ENCODE measurements at regions not wholly inside any gene's neighbourhood (a gene's known extent, or its start where the extent isn't known, plus 50 kb on each side); places are given as distances from the start of the nearest gene placed in this dataset.
"Not testable (repeated sequence)": the region's sequence is repeated elsewhere in the genome, so short reads cannot be mapped to it uniquely, and the experiment has no call there.

DNA sequence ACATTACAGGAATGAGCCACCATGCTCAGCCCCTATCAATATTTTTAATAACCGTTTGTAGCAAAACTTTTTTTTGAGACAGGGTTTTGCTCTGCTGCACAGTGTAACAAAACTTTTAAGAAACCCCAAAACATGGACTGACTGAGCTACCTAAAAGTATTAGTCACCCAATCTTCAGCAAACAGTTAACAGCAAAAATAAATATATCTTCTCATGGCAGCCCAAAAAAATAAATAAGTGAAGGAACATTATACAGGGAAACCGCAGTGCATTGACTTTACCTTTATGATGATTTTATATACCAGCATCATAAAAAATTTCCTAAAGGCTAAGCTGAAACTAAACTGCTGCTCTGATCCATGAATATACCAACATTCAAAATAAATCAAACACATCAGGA, 424.6 kb downstream of the METTL4 start:
- no peak for DNase-seq

DNA sequence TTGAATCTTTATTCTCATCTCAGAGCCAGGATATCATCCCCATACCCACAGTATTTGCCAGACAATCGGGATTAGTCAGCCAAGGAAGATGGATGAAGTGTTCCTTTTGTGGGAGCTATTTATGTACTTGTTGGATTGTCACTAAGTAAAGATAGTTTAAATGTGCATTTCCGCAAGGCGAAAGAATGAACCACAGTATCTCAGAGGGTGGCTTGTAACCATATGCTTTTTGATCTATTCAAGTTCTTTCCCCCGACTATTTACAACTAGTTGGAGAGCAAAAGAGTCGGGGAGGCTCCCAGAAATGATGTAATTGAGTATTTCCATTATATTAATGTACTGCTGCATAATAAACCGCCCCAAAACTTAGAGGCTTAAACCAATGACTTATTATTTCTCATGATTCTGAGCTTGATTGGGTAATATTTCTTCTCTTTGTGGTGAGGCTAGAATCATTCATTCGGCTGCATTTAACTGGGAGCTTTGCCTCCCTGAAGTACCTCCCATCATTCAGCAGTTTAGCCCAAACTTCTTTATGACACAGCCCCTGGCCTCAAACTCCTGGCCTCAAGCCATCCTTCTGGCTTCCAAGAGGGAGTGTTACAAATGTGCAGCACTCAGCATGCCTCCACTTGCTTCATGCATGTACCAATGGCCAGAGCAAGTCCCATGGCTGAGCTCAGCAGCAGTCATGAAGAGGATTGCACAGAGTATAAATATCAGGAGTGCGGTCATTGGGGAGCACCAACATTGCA, 423.7 kb downstream of the METTL4 start:
- peak; percentile 40 for DNase-seq

DNA sequence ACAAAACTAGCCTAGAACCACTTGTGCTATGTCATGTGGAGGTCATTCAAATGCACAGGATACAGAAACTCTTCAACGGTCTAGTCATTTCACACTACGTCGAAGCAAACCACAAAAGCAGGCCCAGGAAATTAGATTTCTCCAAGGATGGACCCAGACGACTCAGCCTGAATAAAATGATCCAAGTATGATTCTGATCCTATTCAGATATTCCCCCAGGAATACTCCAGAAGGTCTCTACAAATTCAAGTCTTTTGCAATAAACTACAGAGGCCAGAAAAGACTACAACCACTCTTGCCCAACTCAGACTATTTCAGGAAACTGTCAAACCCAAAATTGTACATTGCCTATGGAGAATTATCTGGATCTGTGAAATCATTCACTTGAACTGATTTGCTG, 422.5 kb downstream of the METTL4 start:
- DNase-seq: no peak

DNA sequence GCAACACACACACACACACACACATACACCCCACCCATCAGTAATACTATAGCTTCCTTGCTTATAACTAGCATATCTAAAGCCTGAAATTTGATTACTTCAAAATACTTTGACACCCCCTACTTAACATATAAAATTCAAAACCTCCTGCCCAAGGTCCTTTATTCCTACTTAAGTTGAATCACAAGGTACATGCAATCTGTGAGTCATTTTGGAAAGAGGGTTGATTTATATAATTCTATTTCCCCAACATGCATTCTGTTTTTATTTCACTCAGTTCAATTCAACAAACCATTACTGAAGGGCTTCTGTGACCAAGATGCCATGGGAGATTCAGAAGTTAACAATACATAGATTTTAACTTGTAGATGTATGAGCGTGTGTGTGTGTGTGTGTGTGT, 420.7 kb downstream of the METTL4 start:
- DNase-seq: no peak

DNA sequence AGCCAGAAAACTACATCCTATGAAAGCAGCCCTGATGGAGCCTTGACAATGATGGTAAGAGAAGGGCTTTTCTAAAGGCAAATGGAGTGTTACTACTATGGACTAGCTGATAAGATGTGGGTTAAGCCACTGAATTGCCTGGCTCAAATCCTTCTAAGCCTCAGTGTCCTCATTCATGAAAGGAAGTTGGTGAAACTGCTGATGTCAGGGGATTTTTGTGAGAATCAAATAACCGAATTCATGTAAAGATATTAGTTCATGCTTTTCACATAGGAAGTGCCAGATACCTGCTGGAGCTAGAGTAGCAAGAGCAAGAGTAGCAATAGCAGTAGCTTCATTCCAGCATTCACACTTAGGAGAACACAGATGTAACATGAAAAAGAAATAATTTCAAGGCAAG, 417.0 kb downstream of the METTL4 start:
- no peak for DNase-seq

DNA sequence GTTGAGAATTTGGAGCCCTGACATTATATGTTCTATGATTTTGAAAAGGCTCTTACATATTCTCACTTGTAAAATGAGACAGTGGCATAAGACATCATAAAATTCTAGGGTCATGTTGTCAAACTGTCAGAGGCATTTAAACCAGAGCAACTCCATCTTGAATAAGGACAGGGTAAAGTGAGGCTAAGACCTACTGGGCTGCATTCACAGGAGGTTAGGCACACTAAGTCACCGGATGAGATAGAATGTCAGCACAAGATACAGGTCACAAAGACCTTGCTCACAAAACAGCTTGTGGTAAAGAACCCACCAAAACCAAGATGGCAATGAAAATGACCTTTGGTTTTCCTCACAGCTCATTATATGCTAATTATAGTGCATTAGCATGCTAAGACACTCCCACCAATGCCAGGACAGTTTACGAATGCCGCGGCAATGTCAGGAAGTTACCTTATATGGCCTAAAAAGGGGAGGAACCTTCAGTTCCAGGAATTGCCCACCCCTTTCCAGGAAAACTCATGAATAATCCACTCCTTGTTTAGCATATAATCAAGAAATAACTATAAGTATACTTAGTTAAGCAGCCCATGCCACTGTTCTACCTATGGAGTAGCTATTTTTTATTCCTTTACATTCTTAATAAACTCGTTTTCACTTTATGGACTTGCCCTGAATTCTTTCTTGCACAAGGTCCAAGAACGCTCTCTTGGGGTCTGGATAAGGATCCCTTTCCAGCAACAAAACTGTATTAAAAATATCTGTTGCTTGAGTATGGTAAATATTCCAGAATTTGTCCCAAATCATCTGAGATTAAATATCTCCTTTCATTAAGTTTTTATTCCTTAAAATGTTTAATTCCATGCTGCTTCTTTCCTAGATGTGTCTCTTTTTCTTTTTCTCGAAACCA, 406.4 kb downstream of the METTL4 start:
- no peak for DNase-seq

DNA sequence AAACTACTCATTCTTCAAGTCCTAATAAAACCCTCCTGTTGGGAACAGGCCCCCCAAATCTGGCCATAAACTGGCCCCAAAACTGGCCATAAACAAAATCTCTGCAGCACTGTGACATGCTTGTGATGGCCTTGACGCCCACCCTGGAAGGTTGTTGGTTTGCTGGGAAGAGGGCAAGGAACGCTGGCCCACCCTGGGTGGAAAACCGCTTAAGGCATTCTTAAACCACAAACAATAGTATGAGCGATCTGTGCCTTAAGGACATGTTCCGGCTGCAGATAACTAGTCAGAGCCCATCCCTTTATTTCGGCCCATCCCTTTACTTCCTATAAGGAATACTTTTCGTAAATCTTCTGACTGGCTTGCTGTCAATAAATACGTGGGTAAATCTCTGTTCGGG, 404.4 kb downstream of the METTL4 start:
- not testable (repeated sequence) for DNase-seq

DNA sequence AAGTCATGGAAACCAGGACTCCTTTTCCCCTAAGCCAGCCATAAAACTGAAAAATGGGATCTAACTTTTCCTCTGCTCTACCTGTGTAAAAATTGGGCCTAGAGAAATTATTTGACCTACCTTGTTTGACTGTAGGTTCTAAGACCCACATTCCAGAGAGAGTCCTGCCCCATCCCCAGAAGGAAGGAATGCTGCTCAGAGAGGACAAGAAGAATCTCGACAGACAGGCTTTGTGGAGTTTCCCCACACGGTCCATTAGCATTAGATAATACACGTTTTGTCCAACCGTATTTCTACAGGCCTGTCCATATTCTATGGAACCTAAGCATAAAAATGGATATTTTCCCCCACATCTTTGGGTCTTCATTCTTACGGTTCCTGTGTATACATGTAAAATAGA, 403.3 kb downstream of the METTL4 start:
- DNase-seq: no peak

DNA sequence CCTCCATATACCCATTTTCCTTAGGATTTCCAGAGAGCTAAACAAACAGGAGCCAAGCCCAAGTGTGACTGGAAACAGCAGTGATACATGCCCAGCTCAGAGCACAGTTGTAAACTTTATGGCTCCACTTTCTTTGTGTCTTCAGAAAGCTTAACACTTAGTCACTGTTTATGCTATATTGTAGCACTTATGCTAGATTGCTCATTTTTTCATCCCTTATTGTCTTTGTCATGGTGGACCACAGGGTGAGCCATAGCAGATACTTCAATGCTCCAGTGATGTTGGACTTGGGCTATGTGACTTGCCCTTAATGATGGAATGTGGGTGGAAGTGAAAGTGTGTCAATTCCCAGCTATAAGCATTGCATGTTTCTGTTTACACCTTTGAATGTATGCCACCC, 401.6 kb downstream of the METTL4 start:
- DNase-seq: no peak

DNA sequence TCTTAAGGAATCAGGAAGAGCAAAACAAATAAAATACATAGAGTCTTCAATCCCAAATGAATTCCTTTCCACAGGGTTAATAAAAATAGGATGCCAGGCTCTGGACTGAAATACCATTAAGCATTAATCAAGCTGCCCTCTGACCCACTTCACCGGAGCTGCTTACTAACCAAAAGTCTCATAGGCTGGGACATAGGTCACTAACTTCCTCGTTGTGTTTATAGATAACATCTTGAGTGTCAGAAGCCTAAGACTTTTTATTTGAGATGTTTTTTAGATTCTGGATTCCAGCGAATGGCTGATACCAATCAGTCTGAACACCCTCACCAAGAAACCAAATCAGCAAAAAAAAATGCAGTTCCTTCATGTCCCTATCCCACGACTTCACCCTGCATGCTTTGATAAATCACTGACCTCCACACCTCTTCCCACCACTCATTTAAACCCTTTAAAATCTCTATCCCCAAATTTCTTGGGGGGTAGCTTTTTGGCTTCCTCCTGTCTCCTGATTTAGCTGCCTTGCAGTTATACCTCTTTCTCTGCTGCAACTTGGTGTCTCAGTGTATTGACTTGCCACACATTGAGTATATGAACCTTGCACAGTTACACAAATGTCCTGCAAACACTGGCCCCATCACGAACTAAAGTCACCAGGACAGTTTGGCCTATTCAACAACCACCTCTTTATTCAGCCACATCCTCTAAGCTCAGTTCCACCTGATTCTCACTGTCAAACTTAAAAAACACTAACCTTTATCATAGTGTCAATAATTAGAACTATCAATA, 399.3 kb downstream of the METTL4 start:
- DNase-seq: no peak

DNA sequence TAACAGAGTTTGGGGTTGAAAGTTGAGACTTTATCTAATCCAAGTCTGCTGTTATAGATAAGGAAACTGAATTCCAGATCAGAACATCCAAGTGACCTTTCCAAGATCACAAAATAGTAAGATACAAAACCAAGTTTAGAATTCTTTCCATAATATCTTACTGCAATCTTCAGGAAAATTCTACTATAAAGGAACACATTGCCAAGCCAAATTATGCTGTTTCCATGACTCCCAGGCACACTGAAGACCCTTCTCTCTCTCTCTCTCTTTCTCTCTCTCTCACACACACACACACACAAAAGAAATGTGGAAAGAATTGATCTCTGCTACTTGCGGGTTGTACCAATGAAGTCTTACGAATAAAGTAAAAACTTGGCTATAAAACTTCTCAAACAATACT, 398.4 kb downstream of the METTL4 start:
- no peak for DNase-seq

DNA sequence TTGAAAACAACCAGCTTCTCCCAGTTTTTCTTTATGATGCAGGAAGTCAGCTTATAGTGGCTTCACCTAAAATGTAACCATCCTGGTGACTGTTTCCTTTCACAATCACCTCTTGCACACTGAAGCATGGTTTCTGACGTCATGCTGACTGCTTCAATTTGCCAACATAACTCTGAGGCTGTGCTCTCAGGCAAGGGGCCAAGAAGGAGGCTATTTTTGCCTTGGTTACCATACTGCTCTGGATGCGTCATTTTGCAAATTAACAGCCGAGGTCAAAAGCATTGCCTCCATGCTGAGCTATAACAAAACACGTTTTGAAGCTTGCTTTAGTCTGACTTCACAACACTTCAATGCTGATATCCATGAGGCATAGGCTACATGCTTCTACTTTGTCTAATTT, 397.8 kb downstream of the METTL4 start:
- no peak for DNase-seq

DNA sequence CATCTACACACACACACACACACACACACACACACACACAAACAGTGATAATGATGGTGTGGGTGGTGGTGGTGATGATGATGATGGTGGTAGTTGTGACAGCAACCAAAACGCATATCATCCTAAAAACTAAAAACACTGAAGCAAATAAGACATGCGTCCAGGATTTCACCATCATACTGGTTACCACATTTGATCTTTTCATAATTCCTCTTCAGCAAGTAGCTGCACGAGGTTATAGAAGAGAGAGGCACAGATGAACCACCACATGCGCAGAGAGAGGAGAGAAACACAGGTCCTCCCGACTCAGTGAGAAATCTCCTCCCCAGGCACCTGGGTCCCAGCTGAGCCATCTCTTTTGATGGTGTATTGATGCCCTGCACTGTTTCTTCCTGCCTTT, 393.3 kb downstream of the METTL4 start:
- no peak for DNase-seq

DNA sequence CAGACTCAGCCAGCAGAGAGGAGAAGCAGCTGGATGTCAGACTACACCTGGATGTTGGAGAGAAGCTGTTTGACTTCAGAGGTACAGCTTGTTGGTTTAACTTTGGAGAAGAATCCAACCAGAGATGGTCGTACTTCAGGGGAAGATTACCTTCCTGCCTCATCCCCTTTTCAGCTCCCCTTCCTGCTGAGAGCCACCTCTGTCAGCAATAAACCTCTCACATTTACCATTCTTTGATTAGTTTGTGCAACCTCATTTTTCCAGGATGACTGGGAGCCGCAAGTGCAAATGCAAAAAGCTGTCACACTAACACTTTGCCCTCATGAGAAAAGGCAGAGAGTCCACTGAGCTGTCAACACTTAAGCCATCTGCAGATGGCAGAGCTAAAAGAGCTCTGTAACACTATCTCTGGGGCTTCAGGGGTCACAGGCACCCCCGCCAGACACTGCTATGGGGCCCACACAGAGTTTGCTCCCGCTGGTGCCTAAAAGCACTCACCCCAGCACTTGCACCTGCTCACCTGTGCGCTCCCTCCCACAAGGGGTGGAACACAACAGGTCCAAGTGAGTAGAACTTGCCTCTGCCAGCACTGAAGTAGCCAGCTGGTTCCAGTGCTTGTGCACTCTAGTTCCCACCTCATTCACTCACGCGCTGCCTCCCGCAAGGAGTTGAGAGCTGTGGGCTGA, 391.7 kb downstream of the METTL4 start:
- no peak for DNase-seq

DNA sequence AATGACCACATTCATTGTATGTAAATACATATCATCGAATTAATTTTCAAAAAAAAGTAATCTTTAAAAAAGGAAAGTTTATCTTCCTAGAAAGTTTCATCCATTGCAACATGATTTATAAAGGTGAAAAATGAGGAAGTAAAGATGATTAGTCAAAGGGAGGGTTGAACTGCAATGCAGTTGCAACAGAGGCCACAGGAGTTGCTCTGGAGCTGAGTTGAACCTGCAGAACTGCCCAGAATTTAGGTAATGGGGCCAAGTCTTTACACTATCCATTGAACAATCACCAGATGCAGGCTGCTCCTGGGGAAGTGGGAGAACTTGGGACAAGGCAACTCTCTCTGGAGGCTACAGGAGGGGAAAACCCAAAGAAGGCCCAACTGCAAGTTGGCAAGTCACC, 390.7 kb downstream of the METTL4 start:
- no peak for DNase-seq

DNA sequence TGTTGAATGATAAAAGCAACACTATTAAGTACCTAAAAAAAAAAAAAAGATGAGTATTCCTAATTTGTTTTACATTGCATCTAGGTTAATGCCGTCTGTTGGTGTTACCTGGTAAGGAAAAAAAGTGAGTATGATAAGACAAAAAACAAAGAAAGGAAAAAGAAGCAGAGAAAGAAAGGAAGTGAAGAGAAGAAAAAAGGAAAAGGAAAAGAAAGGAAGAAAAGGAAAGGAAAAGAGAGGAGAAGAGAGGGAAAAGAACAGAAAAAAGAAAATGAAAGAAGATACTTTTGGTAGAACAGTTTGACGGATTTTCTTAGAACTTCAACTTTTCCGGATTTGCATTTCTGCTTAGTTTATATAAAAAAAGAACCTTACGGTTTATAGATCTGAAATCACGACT, 387.9 kb downstream of the METTL4 start:
- DNase-seq: no peak

DNA sequence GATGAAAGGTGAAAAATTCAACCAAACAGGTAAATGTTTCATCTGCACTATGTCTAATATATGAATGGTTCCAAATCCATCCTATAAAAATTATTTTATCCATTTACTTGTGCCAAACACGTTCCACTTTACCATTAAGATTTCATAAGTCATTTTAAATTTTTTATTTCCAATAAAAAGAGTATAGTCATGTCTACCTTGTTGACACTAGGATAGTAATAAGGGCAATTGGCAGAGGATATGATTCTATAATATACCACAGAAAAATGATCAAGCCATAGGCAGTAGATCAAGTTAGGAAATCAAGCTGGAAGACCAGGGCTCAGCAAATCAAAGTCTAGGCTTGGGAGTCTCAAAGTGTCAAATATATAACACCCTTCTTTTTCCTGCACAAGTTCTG, 384.3 kb downstream of the METTL4 start:
- DNase-seq: no peak

DNA sequence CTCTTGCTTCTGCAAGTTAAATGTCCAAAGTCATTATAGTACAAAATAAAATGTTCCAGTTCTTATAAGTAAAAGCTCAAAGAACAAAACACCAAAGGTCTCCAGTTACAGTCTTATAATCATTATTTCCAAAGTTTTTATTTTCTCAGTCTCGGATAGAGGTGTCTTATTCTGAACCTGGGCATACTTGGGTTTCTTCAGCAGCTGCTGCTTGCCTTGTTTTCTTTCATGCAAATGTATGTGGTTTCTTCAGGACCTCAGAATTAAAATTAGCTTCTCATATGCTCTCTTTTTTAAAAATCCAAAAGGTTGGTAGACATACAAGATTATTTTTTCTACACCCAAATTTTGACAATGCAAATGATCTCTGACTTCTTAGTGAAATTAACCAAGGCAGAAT, 383.0 kb downstream of the METTL4 start:
- DNase-seq: no peak

DNA sequence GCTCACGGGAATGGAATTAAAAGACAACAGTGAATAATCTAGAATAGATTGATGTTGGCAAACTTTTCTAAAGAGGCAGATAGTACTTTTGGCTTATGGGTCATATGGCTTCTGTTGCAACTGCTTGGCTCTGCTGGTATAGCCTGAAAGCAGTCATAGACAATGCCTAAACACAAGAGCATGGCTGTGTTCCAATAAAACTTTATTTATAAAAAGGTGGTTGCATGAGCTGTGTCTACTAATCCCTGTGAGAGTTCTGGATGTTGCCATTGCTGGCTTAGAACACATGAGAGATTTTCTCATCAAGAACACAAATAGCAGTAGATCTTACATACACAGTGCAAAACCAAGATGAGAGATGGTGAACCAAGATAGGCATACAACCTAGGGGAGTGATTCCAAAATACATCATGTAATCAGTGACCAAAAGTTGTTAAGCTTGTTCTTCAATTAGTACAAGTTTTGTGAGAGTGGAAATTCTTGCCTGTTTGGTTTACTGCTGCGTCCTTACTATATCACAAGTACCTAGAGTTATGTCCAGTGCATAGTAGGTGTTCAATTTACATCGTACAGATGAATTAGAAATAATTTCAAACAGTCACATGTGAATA, 380.0 kb downstream of the METTL4 start:
- no peak for DNase-seq

DNA sequence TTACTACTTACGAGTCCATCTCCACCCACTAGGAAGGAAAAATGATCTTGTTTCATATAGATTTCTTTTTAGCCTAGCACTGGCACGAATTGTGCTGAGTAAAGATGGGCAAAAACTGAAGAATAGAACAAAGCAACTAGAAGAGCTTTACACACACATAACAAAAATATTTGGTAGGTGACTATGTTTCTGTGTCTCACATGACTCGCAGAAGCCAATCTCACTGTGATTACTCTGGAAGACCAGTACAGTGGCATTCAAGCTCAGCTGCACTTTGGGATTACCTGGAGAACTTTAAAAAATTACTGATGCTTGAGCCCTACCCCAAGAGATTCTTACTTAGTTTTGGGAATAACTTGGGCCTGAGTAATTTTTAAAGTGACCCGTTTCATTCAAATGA, 378.7 kb downstream of the METTL4 start:
- no peak for DNase-seq

DNA sequence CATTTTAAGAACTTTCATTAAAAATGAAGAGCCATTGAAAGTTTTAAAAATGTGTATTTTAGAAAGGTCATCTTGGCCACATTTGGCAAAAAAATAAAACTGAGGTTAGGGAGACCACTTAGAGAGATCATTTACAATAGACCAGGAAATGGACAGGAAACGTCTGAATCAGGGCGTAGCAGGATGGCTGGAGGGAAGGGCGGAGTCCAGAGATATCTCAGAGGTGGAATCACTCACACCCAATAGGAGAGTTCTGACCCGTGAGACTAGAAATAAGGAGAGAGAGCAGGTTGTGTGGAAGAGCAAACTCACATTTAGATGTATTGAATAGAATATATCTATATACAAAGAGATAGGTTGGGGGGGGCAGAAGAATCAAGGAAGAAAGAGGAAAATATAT, 373.4 kb downstream of the METTL4 start:
- no peak for DNase-seq

DNA sequence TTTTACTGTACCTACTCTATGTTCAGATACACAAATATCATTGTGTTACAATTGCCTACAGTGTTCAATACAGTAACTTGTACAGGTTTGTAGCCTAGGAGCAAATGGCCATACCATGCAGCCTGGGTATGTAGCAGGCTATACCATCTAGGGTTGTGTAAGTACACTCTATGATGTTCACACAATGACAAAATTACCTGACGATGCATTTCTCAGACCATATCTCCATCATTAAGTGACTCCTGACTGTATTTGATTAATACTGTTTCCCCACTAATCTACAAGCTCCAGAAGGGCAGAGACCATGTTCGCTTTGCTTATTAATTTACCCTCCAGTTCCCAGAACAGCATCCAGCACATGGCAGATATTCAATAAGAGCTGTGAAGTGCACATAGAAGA, 372.2 kb downstream of the METTL4 start:
- DNase-seq: no peak
